DOHH2 (cell line): ENCODE measurements at regions not wholly inside any gene's neighbourhood (a gene's known extent, or its start where the extent isn't known, plus 50 kb on each side); places are given as distances from the start of the nearest gene placed in this dataset.

ENCODE experiments used
- EZH2phosphoT487 ChIP-seq: fragments of 200-600 bp; sonication (generic); IDR thresholded peaks from 2 replicates; pipeline ENCODE4 v1.6.1; 2017; ENCODE audit warnings: borderline replicate concordance, mild to moderate bottlenecking, antibody characterized with exemption, low read length, moderate library complexity, mixed read lengths
- TF ChIP-seq, protein P1 (sequence below): fragments of 200-600 bp; sonication (generic); IDR thresholded peaks from one replicate; pipeline ENCODE4 v1.5.1; 2014; ENCODE audit warnings: antibody characterized with exemption, mild to moderate bottlenecking, low read depth, low read length; ENCODE audit not compliant: poor library complexity, severe bottlenecking

DNA sequence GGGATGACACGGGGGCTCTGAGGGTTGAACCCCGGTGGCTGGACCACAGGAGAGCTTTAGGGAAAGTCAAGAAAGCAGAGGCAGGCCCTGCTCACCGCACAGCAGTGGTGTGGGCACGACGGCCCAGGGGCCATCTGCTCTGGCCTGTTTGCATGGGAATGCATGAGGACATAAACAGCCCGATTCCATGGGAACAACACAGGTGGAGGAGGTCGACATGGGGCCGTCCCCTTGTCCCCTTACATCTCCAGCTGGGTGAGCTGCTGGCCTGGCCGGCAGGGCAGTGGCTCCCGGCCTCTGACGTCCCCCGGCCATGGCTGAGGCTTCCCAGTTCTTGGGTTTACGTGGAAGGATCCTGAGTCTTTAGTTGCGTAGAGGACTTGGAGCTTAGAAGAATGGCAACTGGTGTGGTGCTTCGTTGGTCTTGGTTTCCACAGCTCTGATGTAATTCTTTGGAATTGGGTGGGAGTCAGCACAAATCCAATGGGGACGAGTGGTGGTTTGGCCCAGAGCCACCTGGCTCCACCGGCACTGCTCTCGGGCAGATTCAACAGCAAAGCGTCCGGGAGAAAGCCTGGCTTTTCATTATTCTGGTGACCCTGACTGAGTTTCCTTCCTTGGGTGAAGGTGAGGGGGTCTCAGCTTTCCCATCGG lies 98.3 kb upstream of the HDAC4 start:
- TF ChIP-seq, protein P1, sequence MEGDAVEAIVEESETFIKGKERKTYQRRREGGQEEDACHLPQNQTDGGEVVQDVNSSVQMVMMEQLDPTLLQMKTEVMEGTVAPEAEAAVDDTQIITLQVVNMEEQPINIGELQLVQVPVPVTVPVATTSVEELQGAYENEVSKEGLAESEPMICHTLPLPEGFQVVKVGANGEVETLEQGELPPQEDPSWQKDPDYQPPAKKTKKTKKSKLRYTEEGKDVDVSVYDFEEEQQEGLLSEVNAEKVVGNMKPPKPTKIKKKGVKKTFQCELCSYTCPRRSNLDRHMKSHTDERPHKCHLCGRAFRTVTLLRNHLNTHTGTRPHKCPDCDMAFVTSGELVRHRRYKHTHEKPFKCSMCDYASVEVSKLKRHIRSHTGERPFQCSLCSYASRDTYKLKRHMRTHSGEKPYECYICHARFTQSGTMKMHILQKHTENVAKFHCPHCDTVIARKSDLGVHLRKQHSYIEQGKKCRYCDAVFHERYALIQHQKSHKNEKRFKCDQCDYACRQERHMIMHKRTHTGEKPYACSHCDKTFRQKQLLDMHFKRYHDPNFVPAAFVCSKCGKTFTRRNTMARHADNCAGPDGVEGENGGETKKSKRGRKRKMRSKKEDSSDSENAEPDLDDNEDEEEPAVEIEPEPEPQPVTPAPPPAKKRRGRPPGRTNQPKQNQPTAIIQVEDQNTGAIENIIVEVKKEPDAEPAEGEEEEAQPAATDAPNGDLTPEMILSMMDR = no peak
- no peak for TF ChIP-seq EZH2phosphoT487
